Glutamatergic neuron (in vitro differentiated cells): ENCODE measurements at regions not wholly inside any gene's neighbourhood (a gene's known extent, or its start where the extent isn't known, plus 50 kb on each side); places are given as distances from the start of the nearest gene placed in this dataset.

ENCODE experiments used
- DNase-seq: peaks from one replicate; pipeline ENCODE4 v3.0.0; 2022
- H3K27ac Mint-ChIP-seq: one replicate; pipeline ENCODE4 v1.8.0; 2020; ENCODE audit warnings: mild to moderate bottlenecking, mixed read lengths, inconsistent platforms; ENCODE audit not compliant: unreplicated experiment
- H3K27me3 Mint-ChIP-seq: one replicate; pipeline ENCODE4 v1.8.0; 2020; ENCODE audit warnings: mild to moderate bottlenecking, moderate library complexity, mixed read lengths, inconsistent platforms; ENCODE audit not compliant: unreplicated experiment
- H3K36me3 Mint-ChIP-seq: one replicate; pipeline ENCODE4 v1.8.0; 2020; ENCODE audit warnings: mild to moderate bottlenecking, mixed read lengths, inconsistent platforms; ENCODE audit not compliant: unreplicated experiment
- H3K4me1 Mint-ChIP-seq: one replicate; pipeline ENCODE4 v1.8.0; 2020; ENCODE audit warnings: mild to moderate bottlenecking, low read depth, mixed read lengths, inconsistent platforms; ENCODE audit not compliant: unreplicated experiment
- H3K4me3 Mint-ChIP-seq: one replicate; pipeline ENCODE4 v1.8.0; 2020; ENCODE audit warnings: mild to moderate bottlenecking, mixed read lengths, inconsistent platforms; ENCODE audit not compliant: unreplicated experiment
- H3K9me3 Mint-ChIP-seq: one replicate; pipeline ENCODE4 v1.8.0; 2020; ENCODE audit warnings: mild to moderate bottlenecking, moderate library complexity, mixed read lengths, inconsistent platforms; ENCODE audit not compliant: unreplicated experiment
- CTCF ChIP-seq: fragments of 200-600 bp; sonication (generic); IDR thresholded peaks from one replicate; pipeline ENCODE4 v1.5.0; 2021; ENCODE audit not compliant: partially characterized antibody, unreplicated experiment

DNA sequence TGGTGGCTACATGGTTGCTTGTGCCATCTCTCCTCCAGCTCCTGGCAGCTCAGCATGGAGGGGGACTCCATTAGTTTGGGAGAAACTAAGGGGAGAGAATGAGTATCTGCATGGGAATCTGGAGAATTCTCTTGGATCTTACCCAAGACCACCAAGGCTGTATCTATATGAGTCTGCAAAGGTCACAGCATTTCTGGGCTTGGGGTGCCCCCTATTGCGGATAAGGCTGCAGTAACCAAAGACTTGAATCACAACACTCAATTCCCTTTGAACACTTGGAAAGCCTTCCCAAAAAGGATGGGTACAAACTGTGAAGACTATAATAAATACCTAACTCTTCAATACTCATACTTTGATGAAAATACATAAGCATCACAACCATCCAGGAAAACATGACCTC is 623.5 kb upstream of the NR3C2 start:
- no peaks in the 10 kb centered on the region for H3K9me3 Mint-ChIP-seq
- DNase-seq: no peak
- no peaks in the 10 kb centered on the region for H3K27me3 Mint-ChIP-seq
- H3K4me1 Mint-ChIP-seq: no peaks in the 10 kb centered on the region
- H3K27ac Mint-ChIP-seq: no peak overlapping the region
- TF ChIP-seq CTCF: no peak
- no peak overlapping the region for H3K4me3 Mint-ChIP-seq
- H3K36me3 Mint-ChIP-seq: no peaks in the 10 kb centered on the region

GRCh38 chr4:149062997-149063396 is 620.8 kb upstream of the NR3C2 start:
- no peak for DNase-seq
- H3K4me3 Mint-ChIP-seq: no peak overlapping the region
- no peak for TF ChIP-seq CTCF
- no peaks in the 10 kb centered on the region for H3K4me1 Mint-ChIP-seq
- no peaks in the 10 kb centered on the region for H3K36me3 Mint-ChIP-seq
- no peaks in the 10 kb centered on the region for H3K9me3 Mint-ChIP-seq
- no peak overlapping the region for H3K27ac Mint-ChIP-seq
- no peaks in the 10 kb centered on the region for H3K27me3 Mint-ChIP-seq

- no peaks in the 10 kb centered on the region for H3K27me3 Mint-ChIP-seq
- no peaks in the 10 kb centered on the region for H3K36me3 Mint-ChIP-seq
- no peak for DNase-seq
- H3K27ac Mint-ChIP-seq: no peak overlapping the region
- no peaks in the 10 kb centered on the region for H3K9me3 Mint-ChIP-seq
- no peak overlapping the region for H3K4me3 Mint-ChIP-seq
- no peaks in the 10 kb centered on the region for H3K4me1 Mint-ChIP-seq
- TF ChIP-seq CTCF: no peak
Observed at GRCh38 chr4:149057594-149057993, 615.4 kb upstream of the NR3C2 start.

DNA sequence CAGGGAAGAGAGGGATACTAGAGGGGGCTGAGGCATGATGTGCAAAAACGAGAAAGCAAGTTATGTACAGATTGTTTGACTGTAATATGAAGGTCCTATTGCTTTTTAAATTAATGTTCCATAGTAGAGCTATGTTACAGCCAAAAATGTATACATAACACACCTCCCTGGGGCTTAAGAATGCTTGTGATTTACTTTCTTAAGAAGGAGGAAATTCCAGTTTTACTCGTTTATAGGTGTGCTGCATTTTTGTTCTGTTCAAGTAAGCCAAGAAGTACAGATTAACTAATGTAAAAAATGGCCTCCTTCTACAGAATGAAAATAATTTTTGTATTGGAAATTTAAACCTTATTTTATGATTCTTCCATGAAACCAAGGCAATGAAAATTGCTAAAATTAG is 614.4 kb upstream of the NR3C2 start:
- DNase-seq: no peak
- H3K27me3 Mint-ChIP-seq: no peaks in the 10 kb centered on the region
- no peaks in the 10 kb centered on the region for H3K36me3 Mint-ChIP-seq
- H3K27ac Mint-ChIP-seq: no peak overlapping the region
- no peaks in the 10 kb centered on the region for H3K4me1 Mint-ChIP-seq
- no peaks in the 10 kb centered on the region for H3K9me3 Mint-ChIP-seq
- no peak overlapping the region for H3K4me3 Mint-ChIP-seq
- TF ChIP-seq CTCF: no peak

- Mint-ChIP-seq H3K4me1 (no peaks in the 10 kb centered on the region), H3K27me3 (no peaks in the 10 kb centered on the region), H3K27ac (no peak overlapping the region), H3K4me3 (no peak overlapping the region), H3K36me3 (no peaks in the 10 kb centered on the region), H3K9me3 (no peaks in the 10 kb centered on the region)
- TF ChIP-seq CTCF: no peak
- DNase-seq: no peak
Observed at GRCh38 chr4:149055624-149056023, 613.4 kb upstream of the NR3C2 start.
